Right lobe of liver (tissue), 6 donors: ENCODE measurements at regions not wholly inside any gene's neighbourhood (a gene's known extent, or its start where the extent isn't known, plus 50 kb on each side); places are given as distances from the start of the nearest gene placed in this dataset.

Source experiments
- ATAC-seq, 4 donors: fragments of 200-7000 bp; cut with Tn5 transposase; one replicate each; pipeline ENCODE4 v1.9.1; 2020; ENCODE audit warnings: mild to moderate bottlenecking in 4 of 4, moderate library complexity in 4 of 4
- DNase-seq, 3 donors: peaks; one replicate each; pipeline ENCODE4 v3.0.0-alpha.2; 2020
- H3K27ac ChIP-seq, 3 donors: fragments of 200-600 bp; one replicate each; pipeline ENCODE4 v1.8.0; 2022
- H3K27me3 ChIP-seq, 2 donors: fragments of 200-600 bp; one replicate each; pipeline ENCODE4 v1.8.0; 2022
- H3K36me3 ChIP-seq, 4 donors: fragments of 200-600 bp; sonication (generic) in 1 of 4; one replicate each; pipeline versions ENCODE4 v1.5.1 to v1.8.0; 2017 to 2022; ENCODE audit warnings: control low read depth in 1 of 4
- H3K4me1 ChIP-seq, 4 donors: fragments of 200-600 bp; sonication (generic) in 1 of 4; one replicate each; pipeline versions ENCODE4 v1.5.1 to v1.8.0; 2017 to 2022; ENCODE audit warnings: control low read depth in 1 of 4
- H3K4me3 ChIP-seq, 3 donors: fragments of 200-600 bp; one replicate each; pipeline ENCODE4 v1.8.0; 2022
- H3K9me3 ChIP-seq, 4 donors: fragments of 200-600 bp; sonication (generic) in 1 of 4; one replicate each; pipeline versions ENCODE4 v1.5.1 to v1.8.0; 2017 to 2022; ENCODE audit warnings: control low read depth in 1 of 4
- CTCF ChIP-seq, 4 donors: fragments of 200-600 bp in 3 of 4; fragments of 450-650 bp in 1 of 4; IDR thresholded peaks; one replicate each; pipeline versions ENCODE4 v1.5.1 to v1.8.0; 2016 to 2022; ENCODE audit warnings: antibody characterized with exemption in 4 of 4, mild to moderate bottlenecking in 2 of 4
- POLR2A ChIP-seq: fragments of 450-650 bp; IDR thresholded peaks from one replicate; pipeline ENCODE4 v1.6.1; 2017; ENCODE audit warnings: antibody characterized with exemption, mild to moderate bottlenecking
- WGBS: methylation state at CpG from one replicate; pipeline ENCODE4 v1.1.6; 2018; ENCODE audit warnings: low coverage, low lambda C conversion rate; ENCODE audit not compliant: insufficient coverage; ENCODE audit errors: missing lambda C conversion rate; 5-methylcytosine and 5-hydroxymethylcytosine counted together
- intact Hi-C, 2 donors: fragments of 100-400 bp; cut with DNase I; formaldehyde crosslinking; loops; one replicate each; pipeline versions ENCODE4 v1.11.2 to v1.14.1; 2022
- donor health status: DM: no; HTN: yes; CAD: no.
- donor health status: DM: no; HTN: no; CAD: no.
- donor health status: DM: no; HTN: no; CAD: no.
- donor health status: DM: no; HTN: yes; CAD: no.
- donor health status: DM: no; HTN: yes; CAD: no.

GRCh38 chr6:142562865-142563264 lies 261.1 kb downstream of the ADGRG6 start:
- Histone ChIP-seq H3K4me1 (peaks cover 0 to 10% (median 0%) of the 10 kb centered on the region in 4 donors), H3K27me3 (no peaks in the 10 kb centered on the region), H3K36me3 (no peaks in the 10 kb centered on the region), H3K27ac (no peak overlapping the region), H3K4me3 (no peak overlapping the region), H3K9me3 (no peaks in the 10 kb centered on the region)
- 78% methylated on average over 4 of the region's 4 CpGs for WGBS
- TF ChIP-seq POLR2A = no peak
- no peak for TF ChIP-seq CTCF (IDR thresholded peaks at IDR 0.05)
- ATAC-seq (no peak), DNase-seq (no peak)
- intact Hi-C loops = no loop called here

GRCh38 chr6:142566628-142567396 lies 265.0 kb downstream of the ADGRG6 start:
- intact Hi-C loops = no loop called here
- DNase-seq (no peak), ATAC-seq (peak; percentile 78 to 89 (median 86))
- Histone ChIP-seq H3K4me1 (peaks cover 0 to 34% (median 0%) of the 10 kb centered on the region in 4 donors), H3K9me3 (no peaks in the 10 kb centered on the region), H3K27me3 (no peaks in the 10 kb centered on the region), H3K36me3 (no peaks in the 10 kb centered on the region), H3K27ac (peak overlapping the region in 1 of 3 donors; percentile 38), H3K4me3 (no peak overlapping the region)
- 59% methylated on average over 10 of the region's 10 CpGs for WGBS
- TF ChIP-seq CTCF (IDR thresholded peaks at IDR 0.05) = peak; percentile 58 to 94 (median 90)
- no peak for TF ChIP-seq POLR2A

- Histone ChIP-seq H3K4me3 (no peak overlapping the region), H3K4me1 (peaks cover 0 to 35% (median 0%) of the 10 kb centered on the region in 4 donors), H3K9me3 (no peaks in the 10 kb centered on the region), H3K27ac (peak overlapping the region in 1 of 3 donors; percentile 38), H3K27me3 (no peaks in the 10 kb centered on the region), H3K36me3 (no peaks in the 10 kb centered on the region)
- ATAC-seq (peak; percentile 39 to 76 (median 59)), DNase-seq (no peak)
- WGBS = 43% methylated on average over 3 of the region's 3 CpGs
- intact Hi-C loops = no loop called here
- no peak for TF ChIP-seq POLR2A
- TF ChIP-seq CTCF (IDR thresholded peaks at IDR 0.05) = no peak
These were observed 265.7 kb downstream of the ADGRG6 start for GRCh38 chr6:142567461-142567860.

GRCh38 chr6:142568857-142569597 lies 267.2 kb downstream of the ADGRG6 start:
- H3K36me3 ChIP-seq = no peaks in the 10 kb centered on the region
- H3K27me3 ChIP-seq = no peaks in the 10 kb centered on the region
- intact Hi-C loops = no loop called here
- no CpG with 5 or more reads among the region's 1 CpG for WGBS
- no peak for DNase-seq
- H3K27ac ChIP-seq = peak overlapping the region in 1 of 3 donors; percentile 9
- ATAC-seq = no peak
- H3K4me3 ChIP-seq = no peak overlapping the region
- H3K9me3 ChIP-seq = no peaks in the 10 kb centered on the region
- TF ChIP-seq POLR2A = no peak
- no peak for TF ChIP-seq CTCF (IDR thresholded peaks at IDR 0.05)
- peaks cover 0 to 35% (median 0%) of the 10 kb centered on the region in 4 donors for H3K4me1 ChIP-seq
